SH-SY5Y (cell line): ENCODE measurements at regions not wholly inside any gene's neighbourhood (a gene's known extent, or its start where the extent isn't known, plus 50 kb on each side); places are given as distances from the start of the nearest gene placed in this dataset.
A peak's percentile ranks its signal among the peaks of the same experiment; 100 is the strongest.

Experiments used
- GATA2 ChIP-seq: IDR thresholded peaks from 2 replicates; pipeline ENCODE4 v1.6.1; 2011; ENCODE audit warnings: mild to moderate bottlenecking, low read depth, low read length
- GATA3 ChIP-seq: IDR thresholded peaks from 2 replicates; pipeline ENCODE4 v1.6.1; 2011; ENCODE audit warnings: low read depth, mild to moderate bottlenecking, low read length, moderate library complexity

- TF ChIP-seq GATA3 (no peak), GATA2 (no peak)
These were observed 166.0 kb downstream of the VEGFA start for GRCh38 chr6:43935921-43936439.

GRCh38 chr6:43934803-43935602, 165.0 kb downstream of the VEGFA start:
- no peak for TF ChIP-seq GATA3

GRCh38 chr6:43934183-43934802, 164.3 kb downstream of the VEGFA start:
- TF ChIP-seq GATA3 (no peak), GATA2 (no peak)

GRCh38 chr6:43933148-43933885, 163.3 kb downstream of the VEGFA start:
- TF ChIP-seq GATA2 (no peak), GATA3 (no peak)

DNA sequence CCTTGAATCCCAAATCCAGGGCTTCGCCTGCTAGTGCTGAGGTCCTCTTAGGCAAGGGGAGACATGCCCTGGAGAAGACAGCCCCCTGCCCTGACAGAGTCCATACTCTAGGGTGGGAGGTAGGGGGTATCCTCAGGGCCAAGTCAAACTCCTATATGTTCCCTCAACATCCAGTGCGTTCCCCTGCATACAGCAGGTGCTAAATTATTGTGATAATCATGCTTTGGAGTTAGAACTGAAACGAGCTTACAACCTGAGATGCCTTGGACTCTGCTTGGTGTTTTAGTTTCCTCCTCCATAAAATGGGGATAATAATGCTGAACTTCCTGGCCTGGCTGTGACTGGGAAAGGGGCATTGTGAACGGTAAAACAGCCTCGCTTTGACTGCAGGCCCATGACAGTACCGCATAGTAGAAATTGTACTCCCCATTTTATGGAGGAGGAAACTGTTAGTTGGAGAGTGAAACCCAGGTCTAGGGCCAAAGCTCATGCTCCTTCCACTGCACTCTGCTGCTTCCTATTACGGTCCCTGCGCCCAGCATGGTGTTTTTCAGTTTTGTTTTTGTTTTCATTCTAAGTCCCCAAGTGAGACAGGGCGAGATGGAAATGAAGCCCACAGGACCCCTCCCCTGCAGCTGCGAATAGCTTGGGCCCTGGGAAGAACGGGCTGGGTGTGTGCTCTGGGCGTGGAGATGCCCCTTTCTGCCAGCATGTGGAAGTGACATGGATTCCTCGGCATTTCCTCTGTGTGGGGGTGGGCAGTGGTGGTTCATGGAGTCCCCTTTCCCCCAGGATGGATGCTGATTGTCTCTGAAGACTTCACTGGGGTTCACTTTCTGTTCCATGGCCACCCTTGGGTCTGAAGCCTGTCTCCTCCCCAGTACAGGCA, 162.5 kb downstream of the VEGFA start:
- TF ChIP-seq GATA3 (no peak), GATA2 (no peak)

DNA sequence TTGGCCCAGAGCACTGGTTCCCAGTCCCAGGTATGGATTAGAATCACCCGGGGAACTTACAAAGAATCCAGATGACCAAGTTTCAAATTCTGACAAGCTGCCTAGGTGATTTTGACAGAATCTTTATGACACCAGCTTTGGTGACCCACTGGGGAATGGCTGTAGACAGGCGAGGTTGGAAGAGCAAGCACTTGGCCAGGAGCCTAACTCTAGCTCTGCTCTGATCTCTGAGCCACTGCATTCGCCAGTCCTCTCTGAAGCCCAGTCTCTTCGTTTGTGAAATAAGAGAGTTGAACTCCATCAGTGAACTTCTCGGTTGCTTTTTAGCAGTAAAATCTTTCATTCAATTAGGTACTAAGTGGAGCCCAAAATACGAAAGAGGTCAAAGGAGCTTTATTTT, 161.2 kb downstream of the VEGFA start:
- TF ChIP-seq GATA3 (no peak), GATA2 (no peak)

- TF ChIP-seq GATA2: no peak
- TF ChIP-seq GATA3: no peak
These were observed 160.6 kb downstream of the VEGFA start for GRCh38 chr6:43930440-43931154.

DNA sequence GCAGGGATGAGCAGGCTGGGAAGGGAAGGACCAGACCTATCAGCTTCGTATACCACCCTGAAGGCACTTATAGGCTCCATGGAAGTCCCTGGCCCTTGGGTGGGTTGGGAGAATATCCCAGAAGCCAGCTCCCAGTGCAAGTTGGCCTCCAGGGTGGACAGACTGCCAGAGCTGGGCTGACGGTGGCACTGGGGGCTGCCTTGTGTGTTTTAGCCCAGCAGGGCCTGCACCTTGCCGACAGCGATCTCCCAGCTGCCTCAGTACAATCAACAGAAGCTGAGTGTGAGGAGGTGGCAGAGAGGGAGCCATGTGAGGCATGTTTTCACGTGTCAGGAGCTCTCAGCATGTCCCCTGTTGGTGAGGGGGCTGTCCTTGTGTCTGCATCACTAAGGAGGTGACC, 159.5 kb downstream of the VEGFA start:
- no peak for TF ChIP-seq GATA2
- no peak for TF ChIP-seq GATA3

DNA sequence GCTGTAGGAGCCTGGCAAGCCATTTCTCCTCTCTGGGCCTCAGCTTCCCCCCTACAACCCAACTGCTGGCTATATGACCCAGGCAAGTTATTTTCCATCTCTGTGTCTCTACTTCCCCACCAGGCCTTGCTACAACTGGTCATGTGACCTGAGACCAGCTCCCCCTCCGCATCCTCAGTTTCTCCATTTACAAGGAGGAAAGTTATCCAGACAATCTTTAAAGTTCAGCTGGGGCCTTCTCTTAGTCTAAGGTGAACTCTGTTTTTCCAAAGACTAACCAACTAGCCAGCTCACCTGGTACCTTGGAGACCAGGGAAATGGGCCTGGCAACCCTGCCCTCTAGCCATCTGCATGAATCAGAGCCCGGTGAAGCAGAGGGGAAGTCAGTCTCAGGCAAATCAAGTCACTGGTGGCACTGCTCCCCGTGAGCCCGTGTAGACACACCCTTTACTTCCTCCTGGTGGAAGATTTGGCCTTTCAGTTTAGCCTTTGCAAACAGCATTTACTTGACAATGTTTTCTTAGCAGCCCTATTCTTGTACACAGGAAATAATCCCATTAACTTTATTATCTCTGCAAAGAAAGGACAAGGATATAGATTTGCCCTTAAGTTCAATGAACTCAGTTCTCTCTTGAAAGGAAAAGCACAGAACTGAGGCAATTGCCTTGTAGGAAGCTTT, 157.7 kb downstream of the VEGFA start:
- no peak for TF ChIP-seq GATA2
- TF ChIP-seq GATA3: no peak

- TF ChIP-seq GATA3: no peak
- peak; percentile 60 for TF ChIP-seq GATA2
These were observed 156.9 kb downstream of the VEGFA start for GRCh38 chr6:43926634-43927531.

- no peak for TF ChIP-seq GATA3
- TF ChIP-seq GATA2: no peak
These were observed 154.3 kb downstream of the VEGFA start for GRCh38 chr6:43924222-43924702.

DNA sequence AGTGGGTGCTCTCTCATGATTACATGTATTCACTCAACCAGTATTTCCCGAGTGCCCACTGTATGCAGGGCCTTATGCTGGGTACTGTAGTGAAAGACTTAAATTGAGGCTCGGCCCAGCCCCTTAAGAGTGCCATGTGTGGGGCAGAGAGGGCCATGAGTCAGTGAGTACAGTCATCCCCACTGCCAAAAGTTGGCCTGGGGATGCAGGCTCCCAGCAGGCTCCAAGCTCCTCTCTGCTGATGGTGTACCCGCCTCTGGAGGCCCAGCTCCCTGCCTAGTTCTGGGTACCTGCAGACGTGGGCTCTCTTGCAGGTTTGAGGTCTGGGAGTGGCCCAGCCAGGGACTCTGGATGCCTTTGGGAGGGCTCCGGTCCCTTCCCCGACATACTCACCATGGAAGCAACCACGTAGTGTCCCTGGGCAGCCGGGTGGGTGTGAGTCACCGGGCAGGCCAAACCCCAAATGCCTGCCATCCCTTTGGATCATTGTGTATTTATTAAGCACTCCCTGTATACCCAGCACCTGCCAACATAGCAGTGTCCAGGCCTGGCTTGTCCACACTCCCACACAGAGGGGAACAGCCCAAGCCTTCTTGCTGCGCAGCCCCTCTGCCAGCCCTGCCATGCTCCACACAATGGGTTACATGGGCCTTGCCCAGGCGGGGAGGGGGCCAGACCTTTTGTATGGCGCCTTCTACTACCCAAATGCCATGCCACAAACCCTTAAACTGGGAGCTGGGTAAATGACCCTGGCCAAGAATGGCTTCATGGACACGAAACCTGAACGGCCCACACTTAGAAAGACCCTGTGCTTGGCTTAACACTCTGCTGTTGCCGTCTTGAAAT, 153.6 kb downstream of the VEGFA start:
- TF ChIP-seq GATA2 (no peak), GATA3 (no peak)
